NB4 (cell line): ENCODE measurements at regions not wholly inside any gene's neighbourhood (a gene's known extent, or its start where the extent isn't known, plus 50 kb on each side); places are given as distances from the start of the nearest gene placed in this dataset.

ENCODE experiments used
- DNase-seq: peaks from one replicate; pipeline ENCODE4 v3.0.0; 2010; ENCODE audit warnings: low read depth
- H3K4me3 ChIP-seq: one replicate; pipeline ENCODE4 v1.5.1; 2011; ENCODE audit warnings: mild to moderate bottlenecking, low read depth, low read length, moderate library complexity
- CTCF ChIP-seq: IDR thresholded peaks from one replicate; pipeline ENCODE4 v1.5.1; 2012; ENCODE audit warnings: low read depth, low read length
- MAX ChIP-seq: IDR thresholded peaks from 2 replicates; pipeline ENCODE4 v1.6.1; 2011; ENCODE audit warnings: low read depth, low read length
- MYC ChIP-seq: IDR thresholded peaks from 2 replicates; pipeline ENCODE4 v1.6.1; 2011; ENCODE audit warnings: low read depth, low read length
- POLR2A ChIP-seq: IDR thresholded peaks from 2 replicates; pipeline ENCODE4 v1.6.1; 2011; ENCODE audit warnings: mild to moderate bottlenecking; ENCODE audit not compliant: insufficient read length; ENCODE audit errors: extremely low read depth

GRCh38 chr16:17658881-17659280 is 188.1 kb upstream of the XYLT1 start:
- TF ChIP-seq MYC (no peak), MAX (no peak), CTCF (no peak), POLR2A (no peak)
- no peak for DNase-seq
- no peak overlapping the region for H3K4me3 ChIP-seq

GRCh38 chr16:17657045-17657444 is 186.3 kb upstream of the XYLT1 start:
- TF ChIP-seq MYC, result no peak
- TF ChIP-seq CTCF, result no peak
- TF ChIP-seq MAX, result no peak
- TF ChIP-seq POLR2A, result no peak
- no peak overlapping the region for H3K4me3 ChIP-seq
- DNase-seq, result no peak

- TF ChIP-seq MYC, result no peak
- TF ChIP-seq CTCF, result no peak
- TF ChIP-seq MAX, result no peak
- no peak for TF ChIP-seq POLR2A
- no peak overlapping the region for H3K4me3 ChIP-seq
- DNase-seq, result no peak
Observed at GRCh38 chr16:17654571-17654970, 183.8 kb upstream of the XYLT1 start.

GRCh38 chr16:17654142-17654541 is 183.4 kb upstream of the XYLT1 start:
- TF ChIP-seq MYC (no peak), MAX (no peak)
- no peak for DNase-seq
- H3K4me3 ChIP-seq, result no peak overlapping the region

GRCh38 chr16:17647879-17648872 is 177.4 kb upstream of the XYLT1 start:
- H3K4me3 ChIP-seq, result no peak overlapping the region
- TF ChIP-seq MYC (no peak), POLR2A (no peak), CTCF (no peak), MAX (no peak)
- no peak for DNase-seq

GRCh38 chr16:17643935-17644334 is 173.2 kb upstream of the XYLT1 start:
- H3K4me3 ChIP-seq, result no peak overlapping the region
- no peak for DNase-seq
- TF ChIP-seq POLR2A (no peak), MAX (no peak), CTCF (no peak)
